H9 (cell line): ENCODE measurements at regions not wholly inside any gene's neighbourhood (a gene's known extent, or its start where the extent isn't known, plus 50 kb on each side); places are given as distances from the start of the nearest gene placed in this dataset.

Experiments
- DNase-seq: peaks from one replicate; pipeline ENCODE4 v3.0.0-alpha.2; 2017
- H2AFZ ChIP-seq: one replicate; pipeline ENCODE4 v1.6.1; 2013; ENCODE audit warnings: mild to moderate bottlenecking, low read length, control low read depth, moderate library complexity
- H2AK5ac ChIP-seq: 2 replicates; pipeline ENCODE4 v1.6.1; 2013; ENCODE audit warnings: low read length, control low read depth, mixed read lengths; ENCODE audit not compliant: insufficient read length
- H2BK120ac ChIP-seq: one replicate; pipeline ENCODE4 v1.6.1; 2013; ENCODE audit warnings: low read depth, mild to moderate bottlenecking, low read length, control low read depth, inconsistent platforms; ENCODE audit not compliant: poor library complexity, severe bottlenecking
- H2BK12ac ChIP-seq: 2 replicates; pipeline ENCODE4 v1.6.1; 2013; ENCODE audit warnings: low read length, control low read depth, mixed read lengths, low read depth; ENCODE audit not compliant: insufficient read length
- H2BK15ac ChIP-seq: 2 replicates; pipeline ENCODE4 v1.6.1; 2013; ENCODE audit warnings: low read depth, low read length, control low read depth
- H2BK20ac ChIP-seq: one replicate; pipeline ENCODE4 v1.6.1; 2013; ENCODE audit warnings: low read depth, mild to moderate bottlenecking, low read length, control low read depth, inconsistent platforms; ENCODE audit not compliant: poor library complexity, severe bottlenecking
- H2BK5ac ChIP-seq: 2 replicates; pipeline ENCODE4 v1.6.1; 2013; ENCODE audit warnings: low read length, control low read depth, mixed read lengths; ENCODE audit not compliant: insufficient read length
- H3K14ac ChIP-seq: 2 replicates; pipeline ENCODE4 v1.6.1; 2013; ENCODE audit warnings: low read length, control low read depth; ENCODE audit not compliant: insufficient read depth
- H3K18ac ChIP-seq: 2 replicates; pipeline ENCODE4 v1.6.1; 2013; ENCODE audit warnings: low read depth, mild to moderate bottlenecking, mixed read lengths, low read length, control low read depth; ENCODE audit not compliant: insufficient read length
- H3K23ac ChIP-seq: 2 replicates; pipeline ENCODE4 v1.6.1; 2013; ENCODE audit warnings: low read length, control low read depth, mixed read lengths, low read depth; ENCODE audit not compliant: insufficient read length
- H3K23me2 ChIP-seq: 2 replicates; pipeline ENCODE4 v1.6.1; 2013; ENCODE audit warnings: low read depth, mild to moderate bottlenecking, mixed read lengths, low read length, control low read depth; ENCODE audit not compliant: insufficient read length, poor library complexity, severe bottlenecking
- H3K27ac ChIP-seq: 2 replicates; pipeline ENCODE4 v1.5.1; 2013; ENCODE audit warnings: low read length, control low read depth, mixed read lengths, low read depth; ENCODE audit not compliant: insufficient read length
- H3K27me3 ChIP-seq: 2 replicates; pipeline ENCODE4 v1.6.1; 2013; ENCODE audit warnings: low read length, control low read depth, inconsistent platforms; ENCODE audit not compliant: insufficient read depth
- H3K4ac ChIP-seq: 2 replicates; pipeline ENCODE4 v1.6.1; 2013; ENCODE audit warnings: low read depth, mild to moderate bottlenecking, control low read depth, inconsistent platforms, low read length, moderate library complexity
- H3K4me1 ChIP-seq: 2 replicates; pipeline ENCODE4 v1.6.1; 2013; ENCODE audit warnings: low read length, control low read depth, inconsistent platforms; ENCODE audit not compliant: insufficient read depth
- H3K4me2 ChIP-seq: 2 replicates; pipeline ENCODE4 v1.6.1; 2013; ENCODE audit warnings: low read length, control low read depth, mixed read lengths; ENCODE audit not compliant: insufficient read length, insufficient read depth
- H3K56ac ChIP-seq: 2 replicates; pipeline ENCODE4 v1.6.1; 2013; ENCODE audit warnings: low read depth, mild to moderate bottlenecking, mixed read lengths, low read length, control low read depth; ENCODE audit not compliant: insufficient read length
- H3K79me1 ChIP-seq: 2 replicates; pipeline ENCODE4 v1.6.1; 2013; ENCODE audit warnings: low read depth, mild to moderate bottlenecking, moderate library complexity, low read length, control low read depth, inconsistent platforms; ENCODE audit not compliant: insufficient read depth, poor library complexity, severe bottlenecking
- H3K79me2 ChIP-seq: 2 replicates; pipeline ENCODE4 v1.6.1; 2013; ENCODE audit warnings: low read length, control low read depth, inconsistent platforms; ENCODE audit not compliant: insufficient read depth
- H3K9ac ChIP-seq: 2 replicates; pipeline ENCODE4 v1.6.1; 2013; ENCODE audit warnings: low read length, control low read depth, mixed read lengths; ENCODE audit not compliant: insufficient read length; ENCODE audit errors: extremely low read depth
- H3K9me3 ChIP-seq: one replicate; pipeline ENCODE4 v1.6.1; 2013; ENCODE audit warnings: low read depth, low read length, inconsistent platforms; ENCODE audit not compliant: control insufficient read depth
- H3T11ph ChIP-seq: one replicate; pipeline ENCODE4 v1.6.1; 2013; ENCODE audit warnings: mild to moderate bottlenecking, low read length, control low read depth, inconsistent platforms
- H4K20me1 ChIP-seq: one replicate; pipeline ENCODE4 v1.6.1; 2013; ENCODE audit not compliant: control insufficient read depth, insufficient read length, insufficient read depth
- H4K5ac ChIP-seq: 2 replicates; pipeline ENCODE4 v1.6.1; 2013; ENCODE audit warnings: low read depth, mild to moderate bottlenecking, mixed read lengths, low read length, control low read depth; ENCODE audit not compliant: insufficient read length
- H4K8ac ChIP-seq: replicated peaks from 2 replicates; pipeline ENCODE4 v1.6.1; 2013; ENCODE audit warnings: low read length, control low read depth, mixed read lengths, low read depth; ENCODE audit not compliant: insufficient read length
- H4K91ac ChIP-seq: 2 replicates; pipeline ENCODE4 v1.6.1; 2013; ENCODE audit warnings: low read depth, mild to moderate bottlenecking, moderate library complexity, mixed read lengths, low read length, control low read depth; ENCODE audit not compliant: insufficient read length
- H3K27ac Mint-ChIP-seq, 3 experiments: 2 replicates in 2 of 3; 3 replicates in 1 of 3; pipeline ENCODE4 v1.8.0; 2020 to 2021; ENCODE audit warnings: mixed read lengths in 3 of 3, mild to moderate bottlenecking in 1 of 3, moderate library complexity in 1 of 3
- H3K27me3 Mint-ChIP-seq: 2 replicates; pipeline ENCODE4 v1.8.0; 2021; ENCODE audit warnings: low read depth, mild to moderate bottlenecking, moderate library complexity, mixed read lengths
- H3K36me3 Mint-ChIP-seq, 3 experiments: 2 replicates in 2 of 3; 3 replicates in 1 of 3; pipeline ENCODE4 v1.8.0; 2020 to 2021; ENCODE audit warnings: low read depth in 3 of 3, mixed read lengths in 3 of 3; ENCODE audit not compliant: insufficient read depth in 1 of 3
- H3K4me1 Mint-ChIP-seq, 2 experiments: 2 replicates each; pipeline ENCODE4 v1.8.0; 2020; ENCODE audit warnings: mixed read lengths in 2 of 2
- H3K4me3 Mint-ChIP-seq, 2 experiments: 2 replicates in 1 of 2; 3 replicates in 1 of 2; pipeline ENCODE4 v1.8.0; 2020 to 2021; ENCODE audit warnings: mild to moderate bottlenecking in 2 of 2, mixed read lengths in 2 of 2, moderate library complexity in 1 of 2
- H3K9me3 Mint-ChIP-seq, 2 experiments: 2 replicates in 1 of 2; 3 replicates in 1 of 2; pipeline ENCODE4 v1.8.0; 2020; ENCODE audit warnings: mild to moderate bottlenecking in 2 of 2, mixed read lengths in 2 of 2, moderate library complexity in 1 of 2
- CTCF ChIP-seq: fragments of 200-600 bp; sonication (generic); conservative IDR thresholded peaks from 3 replicates; pipeline ENCODE4 v1.8.0; 2021; ENCODE audit warnings: antibody characterized with exemption, mild to moderate bottlenecking

- H3K23ac ChIP-seq, result no peak overlapping the region
- H3K27ac ChIP-seq, result no peak overlapping the region
- Mint-ChIP-seq H3K27ac (no peak overlapping the region), H3K36me3 (peaks cover 4 to 11% (median 5%) of the 10 kb centered on the region in 3 experiments), H3K4me3 (no peak overlapping the region), H3K9me3 (peaks cover 11 to 20% of the 10 kb centered on the region in 2 experiments), H3K27me3 (no peaks in the 10 kb centered on the region), H3K4me1 (no peaks in the 10 kb centered on the region)
- H3K27me3 ChIP-seq, result no peaks in the 10 kb centered on the region
- no peak overlapping the region for H2AK5ac ChIP-seq
- no peak overlapping the region for H3K9ac ChIP-seq
- no peak for TF ChIP-seq CTCF
- no peaks in the 10 kb centered on the region for H3K4me1 ChIP-seq
- no peaks in the 10 kb centered on the region for H3K79me1 ChIP-seq
- no peak overlapping the region for H4K5ac ChIP-seq
- H2BK15ac ChIP-seq, result no peak overlapping the region
- H3T11ph ChIP-seq, result no peak overlapping the region
- no peak overlapping the region for H2BK120ac ChIP-seq
- no peak overlapping the region for H2AFZ ChIP-seq
- no peaks in the 10 kb centered on the region for H3K9me3 ChIP-seq
- no peak overlapping the region for H4K91ac ChIP-seq
- no peak for DNase-seq
- no peaks in the 10 kb centered on the region for H4K20me1 ChIP-seq
- no peaks in the 10 kb centered on the region for H3K23me2 ChIP-seq
- no peak overlapping the region for H3K14ac ChIP-seq
- no peak overlapping the region for H3K18ac ChIP-seq
- H2BK5ac ChIP-seq, result no peak overlapping the region
- H3K79me2 ChIP-seq, result no peaks in the 10 kb centered on the region
- no peak overlapping the region for H3K4ac ChIP-seq
- no peak overlapping the region for H4K8ac ChIP-seq
- H2BK20ac ChIP-seq, result no peak overlapping the region
- no peak overlapping the region for H2BK12ac ChIP-seq
- H3K56ac ChIP-seq, result no peak overlapping the region
- H3K4me2 ChIP-seq, result no peak overlapping the region
Measured at GRCh38 chr4:167724941-167725340, 367.4 kb upstream of the ANXA10 start.
